HepG2 (cell line): ENCODE measurements at regions not wholly inside any gene's neighbourhood (a gene's known extent, or its start where the extent isn't known, plus 50 kb on each side); places are given as distances from the start of the nearest gene placed in this dataset.

ENCODE experiments used
- ATAC-seq: fragments of 200-7000 bp; cut with Tn5 transposase; 3 replicates; pipeline ENCODE4 v1.9.1; 2020; ENCODE audit warnings: mild to moderate bottlenecking, moderate library complexity
- BruUV-seq: library from RNA; stranded (reverse); fragments of 400-500 nt; replicated peaks from 2 replicates; lab custom pipeline; 2021; lab: Mats Ljungman, UMichigan
- CTCF ChIA-PET: fragments of 300-600 bp; formaldehyde crosslinking; extraction: SDS; loops from one replicate; lab custom pipeline; 2021; ENCODE audit warnings: low total read pairs, inconsistent platforms, low intra/inter-chr PET ratio; lab: Yijun Ruan, JAX
- POLR2A ChIA-PET: fragments of 350-600 bp; sonication (Branson Sonifier 250); formaldehyde crosslinking; loops from one replicate; lab custom pipeline; 2020; ENCODE audit warnings: antibody characterized with exemption, inconsistent platforms; lab: Yijun Ruan, JAX
- DNase-seq: peaks from one replicate; pipeline ENCODE4 v3.0.0-alpha.2; 2015; ENCODE audit warnings: low spot score
- FAIRE-seq: peaks from 3 replicates; lab custom pipeline; 2011; peaks lifted over from hg19 to GRCh38; lab: Jason Lieb, UNC
- H2AFZ ChIP-seq: one replicate; pipeline ENCODE4 v1.6.1; 2011; ENCODE audit warnings: low read length, inconsistent platforms
- H3K27ac ChIP-seq: fragments of 300-600 bp; 3 replicates; pipeline ENCODE4 v1.8.0; 2011; ENCODE audit warnings: mixed run types, mild to moderate bottlenecking, mixed read lengths, low read length, inconsistent platforms; ENCODE audit not compliant: insufficient read depth; ENCODE audit errors: extremely low read length
- H3K27me3 ChIP-seq, 2 experiments: fragments of 200-600 bp in 1 of 2; 2 replicates in 1 of 2; 3 replicates in 1 of 2; pipeline versions ENCODE4 v1.6.0 to v1.8.0; 2011; ENCODE audit warnings: low read length in 2 of 2, mild to moderate bottlenecking in 2 of 2, moderate library complexity in 2 of 2, inconsistent platforms in 1 of 2; ENCODE audit not compliant: insufficient read depth in 2 of 2, control insufficient read depth in 1 of 2
- H3K36me3 ChIP-seq, 2 experiments: fragments of 200-600 bp in 1 of 2; replicated peaks in 1 of 2; 2 replicates in 1 of 2; 3 replicates in 1 of 2; pipeline versions ENCODE4 v1.5.1 to v1.8.0; 2011; ENCODE audit warnings: low read length in 2 of 2, inconsistent platforms in 1 of 2; ENCODE audit not compliant: insufficient read depth in 2 of 2, control insufficient read depth in 1 of 2
- H3K4me1 ChIP-seq: 2 replicates; pipeline ENCODE4 v1.5.1; 2012; ENCODE audit warnings: low read length, inconsistent platforms; ENCODE audit not compliant: insufficient read depth
- H3K4me2 ChIP-seq: 2 replicates; pipeline ENCODE4 v1.6.0; 2011; ENCODE audit warnings: low read depth, low read length, inconsistent platforms
- H3K4me3 ChIP-seq, 3 experiments: fragments of 200-600 bp in 1 of 3; sonication (generic), shearing (Covaris generic) in 1 of 3; replicated peaks in 1 of 3; 2 replicates each; pipeline ENCODE4 v1.5.1; 2011 to 2016; ENCODE audit warnings: low read length in 3 of 3, inconsistent platforms in 2 of 3, low read depth in 2 of 3, mild to moderate bottlenecking in 2 of 3, control low read depth in 1 of 3, mixed read lengths in 1 of 3; ENCODE audit not compliant: insufficient read depth in 1 of 3
- H3K79me2 ChIP-seq: one replicate; pipeline ENCODE4 v1.6.1; 2011; ENCODE audit warnings: low read length, inconsistent platforms; ENCODE audit not compliant: insufficient read depth
- H3K9ac ChIP-seq: 2 replicates; pipeline ENCODE4 v1.6.0; 2011; ENCODE audit warnings: mild to moderate bottlenecking, low read depth, low read length, inconsistent platforms; ENCODE audit not compliant: insufficient read depth
- H3K9me3 ChIP-seq: 2 replicates; pipeline ENCODE4 v1.5.1; 2012; ENCODE audit warnings: mild to moderate bottlenecking, low read length
- H4K20me1 ChIP-seq: 2 replicates; pipeline ENCODE4 v1.6.0; 2011; ENCODE audit warnings: inconsistent platforms, mild to moderate bottlenecking, low read length, moderate library complexity; ENCODE audit not compliant: insufficient read depth
- ARID4A ChIP-seq: sonication (generic); formaldehyde crosslinking; IDR thresholded peaks from 2 replicates; pipeline ENCODE4 v1.5.0; 2020; ENCODE audit warnings: mild to moderate bottlenecking, missing genetic modification reagents, borderline replicate concordance
- GLMP ChIP-seq: sonication (generic); formaldehyde crosslinking; IDR thresholded peaks from 2 replicates; pipeline ENCODE4 v1.9.0; 2021; ENCODE audit warnings: missing genetic modification reagents, mild to moderate bottlenecking, borderline replicate concordance
- HIVEP1 ChIP-seq: sonication (generic); formaldehyde crosslinking; IDR thresholded peaks from 2 replicates; pipeline ENCODE4 v1.4.0; 2020; ENCODE audit warnings: mild to moderate bottlenecking, missing genetic modification reagents
- JUND ChIP-seq: sonication (generic); formaldehyde crosslinking; IDR thresholded peaks from 2 replicates; pipeline ENCODE4 v1.8.0; 2022; ENCODE audit warnings: mild to moderate bottlenecking, missing genetic modification reagents
- MLX ChIP-seq: IDR thresholded peaks from 2 replicates; pipeline ENCODE4 v1.6.1; 2016
- MZF1 ChIP-seq: sonication (generic); formaldehyde crosslinking; IDR thresholded peaks from 2 replicates; pipeline ENCODE4 v1.8.1; 2023; ENCODE audit warnings: mild to moderate bottlenecking, missing genetic modification reagents, borderline replicate concordance
- PRMT3 ChIP-seq: sonication (generic); formaldehyde crosslinking; IDR thresholded peaks from 2 replicates; pipeline ENCODE4 v1.8.1; 2022; ENCODE audit warnings: low read depth, mild to moderate bottlenecking, moderate library complexity, missing genetic modification reagents, borderline replicate concordance
- RNF2 ChIP-seq: fragments of 450-650 bp; conservative IDR thresholded peaks from 2 replicates; pipeline ENCODE4 v1.6.1; 2016; ENCODE audit warnings: low read depth
- SETDB1 ChIP-seq: sonication (generic); formaldehyde crosslinking; IDR thresholded peaks from 2 replicates; pipeline ENCODE4 v1.5.1; 2020; ENCODE audit warnings: missing genetic modification reagents, mild to moderate bottlenecking, borderline replicate concordance
- SUZ12 ChIP-seq: fragments of 150-350 bp; IDR thresholded peaks from 2 replicates; pipeline ENCODE4 v1.6.1; 2014; ENCODE audit warnings: low read depth, low read length
- ZBTB26 ChIP-seq: IDR thresholded peaks from 2 replicates; pipeline ENCODE4 v1.6.1; 2016; ENCODE audit warnings: missing compliant biosample characterization, missing genetic modification reagents, borderline replicate concordance
- ZMYM4 ChIP-seq: sonication (generic); formaldehyde crosslinking; IDR thresholded peaks from 2 replicates; pipeline ENCODE4 v1.8.1; 2023; ENCODE audit warnings: mild to moderate bottlenecking, missing genetic modification reagents
- ZNF17 ChIP-seq: sonication (generic); formaldehyde crosslinking; IDR thresholded peaks from 2 replicates; pipeline ENCODE4 v1.5.0; 2020; ENCODE audit warnings: mild to moderate bottlenecking, missing genetic modification reagents
- ZNF225 ChIP-seq: sonication (generic); formaldehyde crosslinking; IDR thresholded peaks from 2 replicates; pipeline ENCODE4 v1.4.0; 2020; ENCODE audit warnings: mild to moderate bottlenecking, missing genetic modification reagents
- ZNF24 ChIP-seq: fragments of 450-650 bp; IDR thresholded peaks from 2 replicates; pipeline ENCODE4 v1.6.1; 2017; ENCODE audit warnings: antibody characterized with exemption, mild to moderate bottlenecking
- ZNF30 ChIP-seq: sonication (generic); formaldehyde crosslinking; IDR thresholded peaks from 2 replicates; pipeline ENCODE4 v1.5.0; 2020; ENCODE audit warnings: mild to moderate bottlenecking, missing genetic modification reagents
- ZNF772 ChIP-seq: sonication (generic); formaldehyde crosslinking; IDR thresholded peaks from 2 replicates; pipeline ENCODE4 v1.5.0; 2020; ENCODE audit warnings: mild to moderate bottlenecking, missing genetic modification reagents
- WGBS: methylation state at CpG from one replicate; pipeline ENCODE4 v1.1.6; 2017; ENCODE audit warnings: low lambda C conversion rate; 5-methylcytosine and 5-hydroxymethylcytosine counted together
- in situ Hi-C: cut with HindIII; loops from 2 replicates; pipeline ENCODE4 v1.10.0; 2017; ENCODE audit warnings: low pct_unique_long_range_greater_than_20kb; ENCODE audit not compliant: extremely low pct_ligation_motif_present
- intact Hi-C: fragments of 100-400 bp; cut with micrococcal nuclease; formaldehyde crosslinking; loops from one replicate; pipeline ENCODE4 v1.10.0; 2022; ENCODE audit not compliant: unreplicated experiment

- no peak for TF ChIP-seq PRMT3 (CRISPR knock-in tag)
- TF ChIP-seq ARID4A = no peak
- TF ChIP-seq JUND (CRISPR knock-in tag) = no peak
- no peak for TF ChIP-seq MZF1
- TF ChIP-seq, all 625 proteins: peak for 0
These were observed 235.2 kb upstream of the SOX9 start (continued) for GRCh38 chr17:71885662-71886061.

GRCh38 chr17:71899317-71899716 is 221.5 kb upstream of the SOX9 start:
- no peak overlapping the region for H3K4me2 ChIP-seq
- ATAC-seq (no peak), DNase-seq (no peak), FAIRE-seq (no peak)
- in situ Hi-C loops (no loop called here), intact Hi-C loops (no loop called here)
- no peaks in the 10 kb centered on the region for H3K79me2 ChIP-seq
- H3K9me3 ChIP-seq = no peaks in the 10 kb centered on the region
- WGBS = 17% methylated on average over 4 of the region's 4 CpGs
- ChIA-PET POLR2A (no interaction called here), CTCF (no interaction called here)
- no peak overlapping the region for H3K9ac ChIP-seq
- H3K27ac ChIP-seq = no peak overlapping the region
- H4K20me1 ChIP-seq = no peaks in the 10 kb centered on the region
- no TSS peak for BruUV-seq
- H3K4me1 ChIP-seq = no peaks in the 10 kb centered on the region
- no peaks in the 10 kb centered on the region for H3K36me3 ChIP-seq
- peaks cover 1 to 21% of the 10 kb centered on the region in 2 experiments; a peak in 4 of 5 replicates for H3K27me3 ChIP-seq
- H2AFZ ChIP-seq = no peak overlapping the region
- no peak overlapping the region for H3K4me3 ChIP-seq
- TF ChIP-seq ZNF17 (CRISPR knock-in tag) (no peak), RNF2 (no peak), SETDB1 (CRISPR knock-in tag) (no peak), ZNF225 (no peak), MLX (CRISPR knock-in tag) (no peak), ZNF30 (CRISPR knock-in tag) (no peak), HIVEP1 (CRISPR knock-in tag) (no peak), ZMYM4 (CRISPR knock-in tag) (no peak), GLMP (CRISPR knock-in tag) (no peak), ZNF772 (CRISPR knock-in tag) (no peak), ZBTB26 (CRISPR knock-in tag) (no peak), SUZ12 (no peak), ZNF24 (no peak)
